Aorta (tissue), 5 donors: ENCODE measurements at regions not wholly inside any gene's neighbourhood (a gene's known extent, or its start where the extent isn't known, plus 50 kb on each side); places are given as distances from the start of the nearest gene placed in this dataset.
"Not testable (repeated sequence)": the region's sequence is repeated elsewhere in the genome, so short reads cannot be mapped to it uniquely, and the experiment has no call there.

Source experiments
- ATAC-seq: fragments of 200-7000 bp; cut with Tn5 transposase; one replicate; pipeline ENCODE4 v1.9.1; 2022; ENCODE audit warnings: moderate library complexity; ENCODE audit not compliant: low FRiP score
- DNase-seq, 2 donors: peaks; one replicate each; pipeline ENCODE4 v3.0.0-alpha.2; 2020
- H3K27ac ChIP-seq, 2 donors: one replicate each; pipeline ENCODE4 v1.5.1; 2013; ENCODE audit warnings: low read length in 2 of 2, mild to moderate bottlenecking in 2 of 2, moderate library complexity in 2 of 2, control low read depth in 1 of 2, inconsistent platforms in 1 of 2, low read depth in 1 of 2
- H3K27me3 ChIP-seq, 2 donors: one replicate each; pipeline ENCODE4 v1.6.1; 2013; ENCODE audit warnings: control low read depth in 1 of 2, low read length in 1 of 2, mild to moderate bottlenecking in 1 of 2, moderate library complexity in 1 of 2; ENCODE audit not compliant: insufficient read depth in 2 of 2, control insufficient read depth in 1 of 2
- H3K36me3 ChIP-seq, 2 donors: one replicate each; pipeline ENCODE4 v1.6.1; 2013; ENCODE audit warnings: control low read depth in 1 of 2, low read length in 1 of 2, mild to moderate bottlenecking in 1 of 2; ENCODE audit not compliant: insufficient read depth in 2 of 2, control insufficient read depth in 1 of 2
- H3K4me1 ChIP-seq, 2 donors: one replicate each; pipeline ENCODE4 v1.6.1; 2013; ENCODE audit warnings: low read length in 2 of 2, control low read depth in 1 of 2, mild to moderate bottlenecking in 1 of 2, moderate library complexity in 1 of 2; ENCODE audit not compliant: insufficient read depth in 2 of 2, control insufficient read depth in 1 of 2
- H3K4me3 ChIP-seq, 2 donors: one replicate each; pipeline ENCODE4 v1.5.1; 2013; ENCODE audit warnings: low read length in 2 of 2, control low read depth in 1 of 2, mild to moderate bottlenecking in 1 of 2
- H3K9me3 ChIP-seq: one replicate; pipeline ENCODE4 v1.6.1; 2013; ENCODE audit warnings: mild to moderate bottlenecking, low read length; ENCODE audit not compliant: control insufficient read depth
- WGBS, 2 donors: extraction: QIAGEN DNeasy Blood & Tissue Kit; methylation state at CpG; one replicate each; pipeline ENCODE4 v1.1.7; 2013; 5-methylcytosine and 5-hydroxymethylcytosine counted together
- intact Hi-C, 2 donors: fragments of 100-400 bp; cut with DNase I; formaldehyde crosslinking; loops; one replicate each; pipeline versions ENCODE4 v1.14.2 to v1.15.0; 2022
- donor health status: healthy with polysubstance abuse.
- donor health status: Bipolar disorder and iron deficiency.
- donor health status: DM: no; HTN: no; CAD: no.
- donor health status: DM: no; HTN: no; CAD: no.
- donor health status: DM: yes; HTN: yes; CAD: no.

- no peak overlapping the region for H3K27ac ChIP-seq
- no peak for DNase-seq
- intact Hi-C loops, result no loop called here
These were observed 855.9 kb downstream of the TBC1D22A start for GRCh38 chr22:47618180-47619010.

GRCh38 chr22:47617186-47617585, 854.7 kb downstream of the TBC1D22A start:
- ATAC-seq (no peak), DNase-seq (no peak)
- no peaks in the 10 kb centered on the region for H3K36me3 ChIP-seq
- no peak overlapping the region for H3K27ac ChIP-seq
- intact Hi-C loops, result no loop called here
- WGBS, 2 donors, result 80 to 82% methylated on average over 3 of the region's 3 CpGs
- H3K27me3 ChIP-seq, result no peaks in the 10 kb centered on the region
- no peaks in the 10 kb centered on the region for H3K9me3 ChIP-seq
- no peak overlapping the region for H3K4me3 ChIP-seq
- H3K4me1 ChIP-seq, result no peaks in the 10 kb centered on the region

More at GRCh38 chr22:47618180-47619010, 855.9 kb downstream of the TBC1D22A start:
- Histone ChIP-seq H3K27me3 (no peaks in the 10 kb centered on the region), H3K4me3 (no peak overlapping the region), H3K36me3 (no peaks in the 10 kb centered on the region), H3K4me1 (no peaks in the 10 kb centered on the region), H3K9me3 (no peaks in the 10 kb centered on the region)
- ATAC-seq, result no peak
- WGBS, 2 donors, result 28 to 32% methylated on average over 23 of the region's 23 CpGs

DNA sequence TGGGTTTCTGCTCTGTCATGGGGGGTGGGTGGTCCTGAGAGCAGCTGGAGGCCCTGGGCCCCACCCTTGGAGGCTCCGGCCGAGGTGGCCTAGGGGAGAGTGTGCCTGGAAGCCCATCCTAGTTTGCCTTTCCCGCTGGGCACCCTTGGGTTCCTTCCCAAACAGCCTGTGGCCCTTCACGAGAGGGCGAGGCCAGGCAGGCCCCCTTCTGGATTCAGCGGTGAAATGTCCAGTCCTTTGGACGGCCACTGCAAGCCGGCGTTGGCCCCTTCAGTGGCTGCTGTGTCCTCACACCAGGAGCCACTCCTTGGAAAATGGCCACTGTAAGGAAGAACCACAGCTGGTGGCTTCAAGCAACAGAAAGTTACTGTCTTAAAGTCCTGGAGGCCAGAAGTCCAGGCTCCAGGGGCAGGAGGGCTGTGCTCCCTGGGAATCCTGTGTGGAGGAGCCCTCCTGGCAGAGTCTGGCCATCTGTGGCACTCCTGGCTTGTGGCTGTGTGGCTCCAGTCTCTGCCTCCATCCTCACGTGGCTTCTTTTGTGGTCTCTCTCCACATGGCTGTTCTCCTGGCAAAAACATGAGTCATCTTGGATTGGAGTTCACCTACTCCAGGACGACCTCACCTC, 854.1 kb downstream of the TBC1D22A start:
- ATAC-seq, result no peak
- no peak for DNase-seq
- 81 to 87% methylated on average over 11 of the region's 11 CpGs for WGBS, 2 donors
- Histone ChIP-seq H3K4me1 (no peaks in the 10 kb centered on the region), H3K9me3 (no peaks in the 10 kb centered on the region), H3K36me3 (no peaks in the 10 kb centered on the region), H3K27me3 (no peaks in the 10 kb centered on the region), H3K27ac (no peak overlapping the region), H3K4me3 (no peak overlapping the region)
- intact Hi-C loops, result no loop called here

- WGBS, 2 donors, result 82 to 87% methylated on average over 10 of the region's 10 CpGs
- DNase-seq, result no peak
- intact Hi-C loops, result no loop called here
- H3K4me1 ChIP-seq, result no peaks in the 10 kb centered on the region
- no peak overlapping the region for H3K27ac ChIP-seq
- no peaks in the 10 kb centered on the region for H3K27me3 ChIP-seq
- H3K36me3 ChIP-seq, result no peaks in the 10 kb centered on the region
- H3K9me3 ChIP-seq, result peaks cover 3% of the 10 kb centered on the region
- ATAC-seq, result no peak
- no peak overlapping the region for H3K4me3 ChIP-seq
These were observed 852.6 kb downstream of the TBC1D22A start for GRCh38 chr22:47615051-47615450.

- H3K27me3 ChIP-seq, result no peaks in the 10 kb centered on the region
- intact Hi-C loops, result no loop called here
- no peak for DNase-seq
- no peak overlapping the region for H3K27ac ChIP-seq
- no peak overlapping the region for H3K4me3 ChIP-seq
- H3K36me3 ChIP-seq, result no peaks in the 10 kb centered on the region
- no peak for ATAC-seq
- H3K4me1 ChIP-seq, result no peaks in the 10 kb centered on the region
- 79 to 85% methylated on average over 13 of the region's 13 CpGs for WGBS, 2 donors
- peaks cover 4% of the 10 kb centered on the region for H3K9me3 ChIP-seq
These were observed 851.3 kb downstream of the TBC1D22A start for GRCh38 chr22:47613606-47614350.

DNA sequence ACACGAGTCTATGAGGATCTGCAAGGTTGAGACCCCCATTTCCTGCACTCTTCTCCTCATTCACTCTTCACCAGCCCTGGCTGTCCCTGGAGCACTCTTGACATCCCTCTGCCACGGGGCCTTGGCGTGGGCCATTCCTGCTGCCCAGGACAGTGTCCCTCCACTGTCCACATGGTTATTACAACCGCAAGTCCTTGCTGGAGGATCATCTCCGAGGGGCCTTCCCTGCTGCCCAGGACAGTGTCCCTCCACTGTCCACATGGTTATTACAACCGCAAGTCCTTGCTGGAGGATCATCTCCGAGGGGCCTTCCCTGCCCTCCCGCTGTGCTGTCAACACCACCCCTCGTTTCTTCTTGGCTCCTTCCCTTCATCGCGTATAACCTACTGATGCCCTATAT, 850.7 kb downstream of the TBC1D22A start:
- H3K36me3 ChIP-seq, H3K4me3 ChIP-seq, intact Hi-C loops, H3K9me3 ChIP-seq, H3K27ac ChIP-seq, H3K4me1 ChIP-seq, H3K27me3 ChIP-seq, DNase-seq, ATAC-seq: not testable (repeated sequence)
- 59 to 73% methylated on average over 11 of the region's 11 CpGs for whole genome bisulfite sequencing, 2 donors

DNA sequence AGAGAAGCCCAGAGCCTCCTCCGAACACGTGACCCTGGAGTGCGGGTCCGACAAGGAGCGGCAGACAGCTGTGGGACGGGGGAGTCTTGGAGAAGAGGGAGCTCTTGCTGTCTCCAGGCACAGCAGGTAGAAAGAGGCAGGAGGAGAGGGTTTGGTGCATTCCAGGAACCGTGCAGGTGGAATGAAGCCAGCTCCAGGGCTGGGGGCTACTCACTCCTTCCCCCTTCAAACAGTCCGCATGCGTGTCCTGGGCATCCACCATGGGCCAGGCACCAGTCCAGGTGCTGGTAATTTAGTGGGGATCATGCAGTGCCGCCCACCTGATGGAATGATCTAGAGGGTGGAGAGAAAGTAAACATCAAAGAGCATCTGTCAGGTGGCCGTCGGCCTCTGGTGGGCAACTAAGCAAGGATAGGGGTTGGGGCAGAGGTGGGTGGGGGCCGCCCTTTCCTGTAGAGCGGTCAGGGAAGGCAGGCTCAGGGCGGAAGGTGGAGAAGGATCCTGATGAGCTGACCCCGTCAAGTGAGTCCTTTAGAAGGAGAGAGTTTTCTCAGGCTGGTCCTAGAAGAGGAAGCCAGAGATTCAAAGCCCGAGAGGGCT, 850.0 kb downstream of the TBC1D22A start:
- intact Hi-C loops, result no loop called here
- no peak for ATAC-seq
- H3K4me1 ChIP-seq, result no peaks in the 10 kb centered on the region
- H3K9me3 ChIP-seq, result peaks cover 4% of the 10 kb centered on the region
- no peak overlapping the region for H3K27ac ChIP-seq
- H3K4me3 ChIP-seq, result no peak overlapping the region
- WGBS, 2 donors, result 80 to 81% methylated on average over 17 of the region's 17 CpGs
- DNase-seq, result no peak
- H3K27me3 ChIP-seq, result no peaks in the 10 kb centered on the region
- H3K36me3 ChIP-seq, result no peaks in the 10 kb centered on the region

DNA sequence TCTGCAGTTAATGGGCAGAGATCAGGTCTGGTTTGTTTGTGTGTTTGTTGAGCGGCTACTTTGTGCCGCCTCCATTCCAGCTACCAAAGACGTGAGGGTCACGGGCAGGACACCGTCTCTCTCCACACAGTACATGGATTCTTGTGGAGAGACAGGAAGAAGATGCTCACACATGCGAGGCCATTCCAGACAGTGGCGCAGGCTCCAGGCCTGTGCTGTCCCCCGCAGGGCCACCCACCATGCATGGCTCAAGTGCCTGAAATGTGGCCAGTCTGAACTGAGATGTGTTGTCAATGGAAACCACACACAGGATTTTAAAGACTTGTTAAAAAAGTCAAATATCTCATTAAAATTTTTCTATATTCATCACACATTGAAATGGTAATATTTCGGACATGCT, 848.3 kb downstream of the TBC1D22A start:
- Histone ChIP-seq H3K4me3 (no peak overlapping the region), H3K4me1 (no peaks in the 10 kb centered on the region), H3K9me3 (peaks cover 4% of the 10 kb centered on the region), H3K36me3 (no peaks in the 10 kb centered on the region), H3K27ac (no peak overlapping the region), H3K27me3 (no peaks in the 10 kb centered on the region)
- WGBS, 2 donors, result 90 to 91% methylated on average over 9 of the region's 9 CpGs
- DNase-seq, result peak in 1 of 2 donors; percentile 4
- no peak for ATAC-seq
- intact Hi-C loops, result no loop called here
